Heart right ventricle (tissue), 16 donors: ENCODE measurements at regions not wholly inside any gene's neighbourhood (a gene's known extent, or its start where the extent isn't known, plus 50 kb on each side); places are given as distances from the start of the nearest gene placed in this dataset.

Source experiments
- ATAC-seq, 8 donors: fragments of 200-7000 bp; cut with Tn5 transposase; one replicate each; pipeline ENCODE4 v1.9.1; 2020; ENCODE audit warnings: mild to moderate bottlenecking in 8 of 8, moderate library complexity in 8 of 8, moderate number of reproducible peaks in 1 of 8
- DNase-seq, 2 donors: peaks; one replicate each; pipeline ENCODE4 v3.0.0-alpha.2; 2020
- H3K27ac ChIP-seq, 10 donors: fragments of 200-600 bp; sonication (generic) in 2 of 10; one replicate each; pipeline versions ENCODE4 v1.5.0 to v1.8.0; 2020 to 2022; ENCODE audit warnings: mild to moderate bottlenecking in 3 of 10
- H3K27me3 ChIP-seq, 7 donors: fragments of 200-600 bp; one replicate each; pipeline ENCODE4 v1.8.0; 2021 to 2022; ENCODE audit warnings: mild to moderate bottlenecking in 2 of 7
- H3K36me3 ChIP-seq, 9 donors: fragments of 200-600 bp; sonication (generic) in 1 of 9; one replicate each; pipeline versions ENCODE4 v1.5.0 to v1.8.0; 2020 to 2022; ENCODE audit warnings: mild to moderate bottlenecking in 2 of 9
- H3K4me1 ChIP-seq, 9 donors: fragments of 200-600 bp; sonication (generic) in 1 of 9; one replicate each; pipeline versions ENCODE4 v1.5.0 to v1.8.0; 2020 to 2022; ENCODE audit warnings: mild to moderate bottlenecking in 4 of 9
- H3K4me3 ChIP-seq, 10 donors: fragments of 200-600 bp; sonication (generic) in 2 of 10; one replicate each; pipeline versions ENCODE4 v1.5.0 to v1.8.0; 2020 to 2022; ENCODE audit warnings: mild to moderate bottlenecking in 7 of 10, moderate library complexity in 2 of 10
- H3K9me3 ChIP-seq, 11 donors: fragments of 200-600 bp in 10 of 11; sonication (generic) in 2 of 11; one replicate each; pipeline versions ENCODE4 v1.5.0 to v1.8.0; 2013 to 2022; ENCODE audit warnings: mild to moderate bottlenecking in 2 of 11, control low read depth in 1 of 11, moderate library complexity in 1 of 11
- CTCF ChIP-seq, 9 donors: fragments of 200-600 bp; sonication (generic) in 2 of 9; IDR thresholded peaks; one replicate each; pipeline versions ENCODE4 v1.5.0 to v1.8.0; 2021 to 2022; ENCODE audit warnings: antibody characterized with exemption in 9 of 9, mild to moderate bottlenecking in 5 of 9, moderate library complexity in 1 of 9
- WGBS, 2 donors: extraction: QIAGEN DNeasy Blood & Tissue Kit; methylation state at CpG; one replicate each; pipeline ENCODE4 v1.1.7; 2013; ENCODE audit warnings: inconsistent platforms in 1 of 2; 5-methylcytosine and 5-hydroxymethylcytosine counted together
- intact Hi-C, 10 donors: fragments of 100-400 bp; cut with DNase I; formaldehyde crosslinking; loops; one replicate each; pipeline versions ENCODE4 v1.11.1 to v1.14.2; 2022
- donor health status: Arrhythmogenic right ventricular cardiomyopathy.
- donor health status: ischemic (EF 13 %, LVEDD 7.1; RV severe dilation, severe dysfunction).
- donor health status: healthy with polysubstance abuse.
- donor health status: DM: no; HTN: yes; CAD: no.
- donor health status: DM: no; HTN: no; CAD: no.
- donor health status: ischemic (EF 25% LVEDD 6.9; RV normal size, moderate dysfunction).
- donor health status: ischemic (EF 25% LVEDD 5.7; RV mildly dilated, moderate dysfunction).
- donor health status: healthy.
- donor health status: DM: yes; HTN: yes; CAD: no.
- donor health status: Ischemic cardiomyopathy.
- donor health status: ischemic (EF 35%, LVEDD 5.7; RV mildly dilated, moderate dysfunction).
- donor health status: nonischemic (EF 11% LVEDD 7.7; RV severe dilation, severe dysfunction).
- donor health status: DM: yes; HTN: yes; CAD: no.
- donor health status: PGD.
- donor health status: ischemic (EF 29% LVEDD 5.4; RV normal size, mild dysfunction).
- donor health status: nonischemic (EF 23%, LVEDD 6.1; RV moderate dilation, normal function).

- H3K36me3 ChIP-seq, result no peaks in the 10 kb centered on the region
- ATAC-seq, result no peak
- intact Hi-C loops, result no loop called here
- peaks cover 0 to 20% (median 0%) of the 10 kb centered on the region in 11 donors for H3K9me3 ChIP-seq
- H3K27me3 ChIP-seq, result no peaks in the 10 kb centered on the region
- no peak for DNase-seq
- WGBS, 2 donors, result 58 to 72% methylated on average over 2 of the region's 2 CpGs
- H3K4me1 ChIP-seq, result no peaks in the 10 kb centered on the region
- TF ChIP-seq CTCF (IDR thresholded peaks at IDR 0.05), result no peak
- H3K4me3 ChIP-seq, result no peak overlapping the region
- no peak overlapping the region for H3K27ac ChIP-seq
Observed at GRCh38 chr15:66993090-66993489, 72.3 kb upstream of the SMAD3 start.

- Histone ChIP-seq H3K27me3 (no peaks in the 10 kb centered on the region), H3K36me3 (no peaks in the 10 kb centered on the region), H3K9me3 (peaks cover 0 to 20% (median 0%) of the 10 kb centered on the region in 11 donors), H3K27ac (no peak overlapping the region), H3K4me1 (no peaks in the 10 kb centered on the region), H3K4me3 (no peak overlapping the region)
- DNase-seq (no peak), ATAC-seq (no peak)
- WGBS, 2 donors, result 86 to 87% methylated on average over 12 of the region's 12 CpGs
- no peak for TF ChIP-seq CTCF (IDR thresholded peaks at IDR 0.05)
- intact Hi-C loops, result no loop called here
Observed at GRCh38 chr15:66993874-66994696, 71.3 kb upstream of the SMAD3 start.

DNA sequence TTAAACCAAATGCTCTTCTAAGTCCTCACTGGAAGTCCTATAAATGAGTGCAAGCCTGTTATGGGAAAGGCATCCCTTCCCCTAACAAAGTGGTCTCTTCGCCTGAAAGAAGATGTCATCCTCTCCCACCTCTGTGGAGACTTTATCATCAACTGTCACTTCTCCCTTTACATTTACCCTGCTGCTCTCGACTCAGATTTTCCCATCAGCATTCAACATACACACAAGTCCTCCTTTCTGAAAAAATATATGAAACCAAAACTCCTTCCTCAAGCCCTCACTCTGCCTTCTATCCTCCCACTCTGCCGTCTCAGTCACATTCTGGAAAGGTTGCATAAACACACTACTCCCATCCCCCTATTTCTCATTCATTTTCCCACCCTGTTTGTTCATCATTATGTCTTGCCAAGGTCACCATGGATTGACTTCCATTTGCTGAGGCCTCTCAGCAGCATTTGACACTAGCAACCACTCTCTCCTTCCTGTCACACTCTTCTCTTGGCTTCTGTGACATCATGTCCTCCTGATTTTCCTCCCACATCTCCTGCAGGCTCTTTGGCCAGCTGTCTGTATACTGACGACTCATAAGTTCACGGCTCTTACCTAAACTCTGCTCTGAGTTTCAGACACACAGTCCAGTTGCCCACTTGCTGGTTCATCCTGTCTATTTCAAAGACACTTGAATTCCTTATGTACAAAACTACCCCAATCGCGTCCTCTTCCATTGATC, 70.3 kb upstream of the SMAD3 start:
- Histone ChIP-seq H3K36me3 (no peaks in the 10 kb centered on the region), H3K9me3 (peaks cover 0 to 12% (median 0%) of the 10 kb centered on the region in 11 donors), H3K4me3 (no peak overlapping the region), H3K27me3 (no peaks in the 10 kb centered on the region), H3K4me1 (no peaks in the 10 kb centered on the region), H3K27ac (no peak overlapping the region)
- no peak for DNase-seq
- no peak for TF ChIP-seq CTCF (IDR thresholded peaks at IDR 0.05)
- WGBS, 2 donors, result 80 to 81% methylated on average over 7 of the region's 7 CpGs
- intact Hi-C loops, result no loop called here
- ATAC-seq, result no peak

DNA sequence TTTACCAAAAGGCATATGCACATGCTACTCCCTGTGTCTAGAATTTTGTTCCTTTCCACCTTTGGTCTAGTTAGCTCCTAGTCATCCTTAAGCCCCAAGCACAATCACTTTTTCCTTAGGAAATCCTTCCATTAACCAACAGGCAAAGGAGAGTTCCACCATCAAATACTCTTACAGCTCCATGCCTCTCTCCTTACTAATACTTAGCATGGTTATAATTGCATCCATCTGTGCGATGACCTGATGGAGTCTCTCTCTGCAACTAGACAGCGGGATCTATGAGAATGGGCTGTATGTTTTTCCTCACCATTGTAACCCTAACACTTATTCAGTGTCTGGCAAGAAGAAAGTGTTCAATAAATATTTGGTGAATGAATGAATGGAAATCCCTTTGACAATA, 69.3 kb upstream of the SMAD3 start:
- whole genome bisulfite sequencing, 2 donors, result 96% methylated on average over 2 of the region's 2 CpGs
- H3K27me3 ChIP-seq, result no peaks in the 10 kb centered on the region
- H3K36me3 ChIP-seq, result no peaks in the 10 kb centered on the region
- ATAC-seq (no peak), DNase-seq (no peak)
- H3K4me1 ChIP-seq, result no peaks in the 10 kb centered on the region
- TF ChIP-seq CTCF (IDR thresholded peaks at IDR 0.05), result no peak
- H3K4me3 ChIP-seq, result no peak overlapping the region
- H3K9me3 ChIP-seq, result peaks cover 0 to 5% (median 0%) of the 10 kb centered on the region in 11 donors
- intact Hi-C loops, result no loop called here
- no peak overlapping the region for H3K27ac ChIP-seq
